GM21390 (cell line): ENCODE measurements at regions not wholly inside any gene's neighbourhood (a gene's known extent, or its start where the extent isn't known, plus 50 kb on each side); places are given as distances from the start of the nearest gene placed in this dataset.
"Not testable (repeated sequence)": the region's sequence is repeated elsewhere in the genome, so short reads cannot be mapped to it uniquely, and the experiment has no call there.

ENCODE experiments used
- ATAC-seq: cut with Tn5 transposase; IDR thresholded peaks from one replicate; pipeline ENCODE4 v1.9.1; 2021; ENCODE audit not compliant: unreplicated experiment

DNA sequence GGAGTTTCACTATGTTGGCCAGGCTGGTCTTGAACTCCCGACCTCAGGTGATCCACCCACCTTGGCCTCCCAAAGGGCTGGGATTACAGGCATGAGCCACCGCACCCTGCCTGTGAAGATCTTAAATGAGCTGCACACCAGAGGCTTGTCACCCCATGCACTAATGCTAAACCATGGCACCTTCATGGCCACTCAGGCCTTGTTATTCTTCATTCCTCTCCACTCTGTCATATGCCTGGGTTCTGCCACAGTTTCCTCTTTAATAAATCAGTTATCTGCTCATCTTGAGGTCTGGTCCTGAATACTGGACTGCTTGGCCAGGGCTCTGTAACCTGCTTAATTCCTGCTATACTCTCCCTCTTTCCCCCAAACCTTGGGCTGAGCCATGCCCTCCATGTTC lies 104.3 kb upstream of the FOXN2 start:
- ATAC-seq = no peak

DNA sequence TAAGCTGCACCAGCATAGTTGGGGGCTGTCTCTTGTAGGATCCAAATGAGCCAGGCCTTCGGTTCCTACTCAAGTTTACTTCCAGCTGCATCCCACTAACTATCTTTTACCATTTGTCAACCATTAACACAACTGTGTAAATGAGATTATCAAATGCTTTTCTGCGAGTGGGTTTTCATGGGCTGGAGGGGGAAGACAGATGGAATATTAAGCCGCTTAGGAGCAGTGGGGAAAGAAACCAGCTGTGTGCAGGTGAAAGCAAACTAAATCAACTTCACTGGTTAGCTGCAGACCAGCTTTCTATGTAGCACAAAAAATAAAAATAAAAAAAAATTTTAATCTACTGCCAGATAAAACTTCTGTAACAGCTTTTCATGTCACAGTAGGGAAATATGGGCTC lies 100.8 kb upstream of the FOXN2 start:
- no peak for ATAC-seq

DNA sequence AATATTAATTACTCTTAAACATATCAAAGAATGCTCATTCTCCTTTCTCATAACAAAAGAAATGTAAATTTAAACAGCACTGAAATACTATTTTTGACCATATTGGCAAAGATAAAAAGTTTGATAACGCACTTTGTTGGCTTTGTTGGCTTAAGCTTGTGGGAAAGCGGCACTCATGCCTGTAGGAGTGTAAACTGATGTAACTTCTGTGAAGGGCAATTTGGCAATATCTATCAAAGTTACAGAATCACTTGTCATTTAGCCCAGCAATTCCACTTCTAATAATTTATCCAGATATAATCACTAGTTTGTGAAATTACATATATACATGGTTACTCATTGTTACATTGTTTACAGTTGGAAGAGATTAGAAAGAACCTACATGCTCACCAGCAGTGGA lies 96.3 kb upstream of the FOXN2 start:
- ATAC-seq = no peak

DNA sequence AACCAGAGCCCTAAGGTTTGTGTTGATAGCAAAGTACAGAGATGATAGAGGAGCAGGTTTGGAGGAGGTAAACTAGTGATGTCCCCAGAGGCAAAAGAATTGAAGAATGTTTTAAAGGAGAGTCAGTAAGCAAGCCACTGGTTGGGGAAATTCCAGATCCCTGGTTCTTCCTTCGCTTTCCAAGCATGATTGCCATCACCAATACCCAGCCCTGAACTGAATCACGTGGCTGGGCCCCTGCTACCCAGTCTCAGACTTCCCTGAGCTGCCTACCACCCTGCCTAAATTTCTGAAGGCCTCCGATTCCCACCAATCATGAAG lies 95.3 kb upstream of the FOXN2 start:
- no peak for ATAC-seq

DNA sequence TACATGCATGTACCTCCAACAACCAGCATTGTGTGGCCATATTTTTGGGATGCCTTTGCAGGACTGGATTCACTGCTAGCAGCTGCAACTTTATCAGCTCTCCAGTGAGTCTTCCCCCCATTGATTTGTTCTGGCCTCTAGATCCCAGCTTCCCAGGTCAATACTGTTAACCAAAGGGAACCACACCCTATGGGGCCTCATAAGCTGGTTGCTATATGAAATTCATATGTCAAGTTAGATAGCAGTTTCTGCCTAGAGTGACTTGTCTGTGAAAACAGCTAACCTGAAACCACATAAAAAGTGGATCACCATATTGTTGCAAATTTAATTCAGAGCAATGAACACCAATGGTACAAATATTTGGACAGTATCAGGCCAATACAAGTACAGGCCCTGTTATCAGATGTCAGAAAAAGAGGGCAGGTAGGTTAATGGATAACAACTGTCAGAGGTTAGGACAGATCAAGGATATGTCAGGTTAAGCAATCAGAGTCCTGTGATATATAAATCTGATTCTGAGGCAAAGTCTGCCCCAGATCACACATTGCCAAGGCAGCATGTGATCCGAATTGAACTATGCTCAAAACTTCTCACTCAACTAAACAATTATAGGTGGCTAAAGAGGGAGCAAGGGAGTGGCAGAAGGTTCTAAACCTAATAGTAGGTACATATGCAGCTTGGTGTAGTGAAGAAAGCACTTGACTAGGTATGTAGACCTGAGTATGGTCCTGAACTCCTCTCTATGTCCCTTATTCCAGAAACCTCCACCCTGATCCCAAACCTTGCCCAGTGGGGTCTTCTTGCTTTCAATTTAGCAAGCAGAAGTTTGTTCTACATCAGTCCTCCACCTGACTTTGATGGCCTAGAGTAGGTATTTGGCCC lies 94.7 kb upstream of the FOXN2 start:
- no peak for ATAC-seq

DNA sequence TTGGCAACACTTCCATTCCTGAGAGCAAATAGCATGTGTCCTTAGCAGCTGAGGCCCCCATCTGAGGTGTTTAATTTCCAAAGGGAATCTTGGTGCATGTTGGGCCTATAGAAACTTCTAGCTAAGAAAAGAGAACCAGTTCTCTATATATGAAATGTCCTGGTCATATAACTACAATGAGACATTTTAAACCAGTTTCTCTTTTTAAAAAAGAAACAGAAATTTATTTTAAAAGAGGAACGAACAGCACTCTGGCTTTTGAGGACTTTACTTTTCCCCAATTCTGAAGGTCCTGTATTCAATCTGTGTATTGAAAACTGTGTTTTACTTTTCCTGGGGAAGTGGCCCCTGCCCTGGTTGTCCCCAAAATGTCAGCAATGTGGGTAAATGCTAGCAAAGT lies 94.0 kb upstream of the FOXN2 start:
- no peak for ATAC-seq

DNA sequence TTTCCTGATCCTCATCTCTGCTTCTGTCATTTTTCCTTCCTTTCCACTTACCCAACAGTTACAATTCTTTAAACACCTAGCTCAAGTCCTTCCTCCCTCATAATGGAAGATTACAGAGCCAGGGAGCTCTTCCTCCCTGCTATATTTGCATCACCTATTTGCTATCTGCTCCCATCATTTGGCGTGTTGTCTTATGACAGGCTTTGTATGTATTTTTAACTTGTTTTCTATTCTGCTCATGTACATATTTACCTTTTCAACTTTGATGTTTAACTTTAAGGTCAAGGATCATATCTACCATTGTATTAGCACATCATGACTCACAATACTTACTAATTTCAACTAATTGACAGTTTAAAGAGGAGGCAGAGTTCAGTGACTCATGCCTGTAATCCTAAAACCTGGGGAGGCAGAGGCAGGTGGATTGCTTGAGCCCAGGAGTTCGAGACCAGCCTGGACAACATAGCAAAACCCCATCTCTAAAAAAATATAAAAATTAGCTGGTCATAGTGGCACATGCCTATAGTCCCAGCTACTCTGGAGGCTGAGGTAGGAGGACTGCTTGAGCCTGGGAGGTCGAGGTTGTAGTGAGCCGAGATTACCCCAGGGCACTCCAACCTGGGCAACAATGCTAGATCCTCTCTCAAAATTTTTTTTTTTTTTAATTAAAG lies 92.5 kb upstream of the FOXN2 start:
- no peak for ATAC-seq

DNA sequence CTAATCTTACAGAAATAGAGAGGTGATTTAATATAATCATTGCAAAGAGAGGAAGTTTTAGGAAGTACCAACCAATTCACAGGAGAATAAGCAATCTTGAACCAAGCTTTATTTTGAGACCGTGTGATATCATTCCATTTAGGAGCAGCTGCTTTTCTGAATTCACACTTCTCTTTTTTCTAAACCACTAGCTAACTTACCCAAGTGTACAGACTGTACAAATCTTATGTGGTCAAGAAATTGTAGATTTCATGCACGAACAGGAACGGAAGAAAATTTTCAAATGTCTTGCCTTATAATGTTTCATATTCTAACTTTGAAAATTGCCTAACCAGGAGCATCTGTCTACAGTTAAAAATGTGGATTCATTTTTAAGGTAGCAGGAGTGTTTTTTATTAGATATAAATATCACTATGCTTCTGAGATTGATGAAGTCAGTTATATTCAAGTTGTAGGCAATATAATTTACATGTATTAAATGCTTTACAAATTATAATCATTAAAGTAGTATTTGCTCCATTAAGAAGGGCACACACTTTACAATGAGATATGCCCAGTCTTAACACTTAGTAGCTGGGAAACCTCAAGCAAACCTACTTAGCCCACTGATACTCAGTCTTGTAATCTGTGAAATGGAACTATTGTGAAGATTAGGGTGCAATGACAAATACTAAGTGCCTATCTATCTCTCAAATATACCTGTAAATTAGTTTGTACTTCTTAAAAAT lies 86.7 kb upstream of the FOXN2 start:
- peak; percentile 79 for ATAC-seq

DNA sequence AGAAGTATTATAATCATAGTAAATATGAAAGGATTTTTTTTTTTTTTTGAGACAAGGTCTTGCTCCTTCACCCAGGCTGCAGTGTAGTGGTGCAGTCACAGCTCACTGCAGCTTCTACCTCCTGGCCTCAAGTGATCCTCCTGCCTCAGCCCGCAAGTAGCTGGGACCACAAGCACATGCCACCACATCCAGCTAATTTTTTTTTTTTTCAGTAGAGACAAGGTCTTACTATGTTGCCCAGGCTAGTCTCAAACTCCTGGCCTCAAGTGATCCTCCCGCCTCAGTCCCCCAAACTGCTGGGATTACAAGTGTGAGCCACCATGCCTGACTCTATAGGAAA lies 86.2 kb upstream of the FOXN2 start:
- ATAC-seq = peak; percentile 63

DNA sequence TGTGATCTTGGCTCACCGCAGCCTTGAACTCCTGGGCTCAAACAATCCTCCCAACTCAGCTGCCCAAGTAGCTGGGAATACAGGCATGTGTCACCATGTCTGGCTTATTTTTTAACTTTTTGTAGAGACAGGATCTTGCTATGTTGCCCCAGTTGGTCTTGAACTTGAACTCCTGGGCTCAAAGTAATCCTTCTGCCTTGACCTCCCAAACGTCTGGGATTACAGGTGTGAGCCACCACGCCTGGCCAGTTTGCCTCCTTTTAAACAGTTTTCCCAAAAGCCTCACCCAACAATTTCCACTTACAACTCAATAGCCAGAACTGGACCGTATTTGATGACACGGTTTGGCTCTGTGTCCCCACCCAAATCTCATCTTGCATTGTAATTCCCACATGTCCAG lies 85.4 kb upstream of the FOXN2 start:
- no peak for ATAC-seq

DNA sequence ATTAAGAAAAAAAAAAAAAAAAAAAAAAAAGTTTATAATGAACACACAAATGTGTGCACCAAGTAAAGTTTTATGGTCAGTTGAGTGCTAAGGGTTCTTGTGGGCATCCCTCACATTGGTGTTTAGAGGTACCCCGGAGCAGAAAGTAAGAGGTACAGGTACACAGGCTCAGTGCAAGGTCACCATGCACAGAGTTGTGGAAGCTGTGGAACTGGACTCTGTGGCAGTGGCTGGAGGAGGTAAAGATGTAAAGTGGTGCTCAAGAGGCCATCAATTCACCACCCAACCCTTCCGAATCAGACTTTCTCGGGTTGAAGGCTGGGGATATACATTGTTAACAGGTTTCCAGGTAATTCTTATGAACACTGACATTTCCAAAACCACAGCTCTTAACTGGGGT lies 83.6 kb upstream of the FOXN2 start:
- no peak for ATAC-seq

DNA sequence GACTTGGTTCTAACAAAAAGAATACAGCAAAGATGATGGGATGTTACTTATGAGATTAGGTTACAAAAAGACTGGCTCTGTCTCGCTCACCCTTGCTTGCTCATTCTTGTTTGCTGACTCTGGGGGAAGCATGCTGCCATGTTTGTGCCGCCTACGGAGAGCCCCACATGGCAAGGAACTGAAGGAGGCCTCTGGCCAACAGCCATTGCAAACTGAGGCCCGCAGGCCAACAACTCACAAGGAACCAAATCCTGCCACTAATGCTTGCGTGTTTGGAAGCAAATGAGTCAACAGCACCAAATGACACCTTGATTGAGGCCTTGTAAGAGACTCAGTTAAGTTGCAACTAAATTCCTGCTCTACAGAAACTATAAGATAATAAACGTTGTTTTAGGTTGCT lies 82.1 kb upstream of the FOXN2 start:
- ATAC-seq = no peak

DNA sequence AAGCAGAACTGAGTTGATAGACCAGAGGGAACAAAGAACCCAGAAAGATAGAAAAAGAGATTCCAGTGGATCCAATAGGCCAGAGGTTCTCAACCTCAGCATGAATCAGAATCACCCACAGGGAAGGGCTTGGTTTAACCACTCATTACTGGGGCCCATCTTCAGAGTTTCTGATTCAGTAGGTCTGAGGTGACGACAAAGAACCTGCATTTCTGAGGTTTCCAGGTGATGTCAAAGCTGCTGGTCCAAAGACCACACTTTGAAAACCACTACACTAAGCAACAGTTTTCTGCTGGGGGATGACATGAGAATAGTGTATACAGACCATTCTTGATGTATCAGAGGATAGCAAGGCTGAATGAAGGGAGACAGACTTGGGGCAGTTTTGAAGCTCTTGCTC lies 81.5 kb upstream of the FOXN2 start:
- no peak for ATAC-seq

DNA sequence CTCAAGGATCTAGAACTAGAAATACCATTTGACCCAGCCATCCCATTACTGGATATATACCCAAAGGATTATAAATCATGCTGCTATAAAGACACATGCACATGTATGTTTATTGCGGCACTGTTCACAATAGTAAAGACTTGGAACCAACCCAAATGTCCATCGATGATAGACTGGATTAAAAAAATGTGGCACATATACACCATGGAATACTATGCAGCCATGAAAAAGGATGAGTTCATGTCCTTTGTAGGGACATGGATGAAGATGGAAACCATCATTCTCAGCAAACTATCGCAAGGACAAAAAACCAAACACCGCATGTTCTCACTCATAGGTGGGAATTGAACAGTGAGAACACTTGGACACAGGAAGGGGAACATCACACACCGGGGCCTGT lies 80.7 kb upstream of the FOXN2 start:
- ATAC-seq = not testable (repeated sequence)

DNA sequence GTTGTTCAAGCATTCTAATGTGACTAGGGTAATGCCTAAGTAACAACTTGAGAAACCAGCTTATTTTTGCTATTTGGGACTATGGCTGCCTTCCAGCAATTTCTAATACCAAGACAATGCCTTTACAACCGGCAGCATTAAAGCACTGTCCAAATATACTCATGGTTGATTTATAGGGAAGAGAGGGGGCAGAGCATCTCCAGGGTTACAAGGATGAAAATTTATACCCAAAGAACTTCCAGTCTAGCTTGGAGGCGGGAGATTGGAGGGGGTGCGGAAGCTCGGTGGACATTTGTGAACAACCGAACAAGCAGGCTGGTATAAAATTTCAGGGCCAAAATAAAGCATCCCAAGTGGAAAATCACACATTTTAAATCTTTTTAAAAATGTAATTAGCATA lies 79.4 kb upstream of the FOXN2 start:
- no peak for ATAC-seq

DNA sequence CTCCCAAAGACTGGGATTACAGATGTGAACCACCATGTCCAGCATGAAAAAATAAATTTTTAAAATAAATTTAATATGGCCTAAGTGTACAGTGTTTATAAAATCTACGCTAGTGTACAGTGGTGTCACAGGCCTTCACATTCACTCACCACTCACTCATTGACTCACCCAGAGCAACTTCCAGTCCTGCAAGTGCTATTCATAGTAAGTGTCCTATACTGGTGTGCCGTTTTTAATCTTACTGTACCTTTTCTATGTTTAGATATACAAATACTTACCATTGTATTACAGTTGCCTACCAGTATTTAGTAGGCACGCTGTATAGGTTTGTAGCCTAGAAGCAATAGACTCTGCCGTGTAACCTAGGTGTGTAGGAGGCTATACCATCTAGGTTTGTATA lies 76.1 kb upstream of the FOXN2 start:
- ATAC-seq = no peak

DNA sequence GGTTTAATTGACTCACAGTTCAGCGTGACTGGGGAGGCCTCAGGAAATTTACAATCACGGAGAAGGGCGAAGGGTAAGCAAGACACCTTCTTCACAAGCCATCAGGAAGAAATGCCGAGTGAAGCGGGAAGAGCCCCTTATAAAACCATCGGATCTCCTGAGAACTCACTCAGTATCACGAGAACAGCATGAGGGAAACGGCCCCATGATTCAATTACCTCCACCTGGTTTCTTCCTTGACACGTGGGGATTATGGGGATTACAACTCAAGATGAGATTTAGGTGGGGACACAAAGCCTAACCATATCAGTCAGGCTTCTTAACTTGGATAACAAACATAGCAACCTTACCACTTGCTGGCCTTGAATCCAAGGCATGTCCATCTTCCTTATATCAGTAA lies 73.6 kb upstream of the FOXN2 start:
- no peak for ATAC-seq

DNA sequence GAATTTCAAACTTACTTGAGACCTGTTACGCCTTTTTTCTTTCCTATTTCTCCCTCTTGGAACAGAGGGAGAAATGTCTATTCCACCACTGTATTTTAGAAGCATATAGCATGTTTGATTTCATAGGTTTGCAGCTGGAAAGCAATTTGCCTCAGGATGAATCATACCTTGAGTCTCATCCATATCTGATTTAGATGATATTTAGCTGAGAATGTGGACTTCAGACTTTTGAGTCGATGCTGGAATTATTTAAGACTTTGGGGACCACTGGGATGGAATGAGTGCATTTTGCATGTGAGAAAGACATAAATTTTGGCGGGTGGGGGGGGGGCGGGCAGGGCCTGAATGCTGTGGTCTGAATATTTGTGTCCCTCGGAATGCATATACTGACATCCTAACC lies 67.3 kb upstream of the FOXN2 start:
- ATAC-seq = no peak

DNA sequence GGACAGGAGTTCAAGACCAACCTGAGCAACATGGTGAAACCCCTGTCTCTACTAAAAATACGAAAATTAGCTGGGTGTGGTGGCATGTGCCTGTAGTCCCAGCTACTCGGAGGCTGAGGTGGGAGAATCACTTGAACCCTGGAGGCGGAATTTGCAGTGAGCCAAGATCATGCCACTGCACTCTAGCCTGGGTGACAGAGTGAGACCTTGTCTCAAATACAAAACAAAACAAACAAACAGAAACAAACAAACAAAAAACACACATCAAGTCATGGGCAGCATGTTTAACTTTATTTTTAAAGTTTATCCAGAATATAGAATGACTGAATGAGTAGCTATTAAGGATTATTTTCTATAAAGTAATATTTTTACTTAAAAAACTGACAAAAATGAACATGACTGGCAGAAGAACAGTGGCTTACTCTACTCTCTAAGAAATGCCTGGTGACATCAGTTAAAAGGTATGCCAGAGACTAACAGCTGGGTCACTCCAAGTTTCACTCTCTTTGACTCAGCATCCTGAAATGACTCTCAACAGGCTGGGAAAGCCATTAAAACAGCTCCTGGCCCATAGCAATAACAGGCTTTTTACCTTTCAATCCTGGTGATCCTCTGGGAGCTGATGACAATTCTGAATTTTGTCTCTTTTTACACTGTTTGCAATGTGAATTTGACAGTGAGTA lies 66.1 kb upstream of the FOXN2 start:
- peak; percentile 77 for ATAC-seq

DNA sequence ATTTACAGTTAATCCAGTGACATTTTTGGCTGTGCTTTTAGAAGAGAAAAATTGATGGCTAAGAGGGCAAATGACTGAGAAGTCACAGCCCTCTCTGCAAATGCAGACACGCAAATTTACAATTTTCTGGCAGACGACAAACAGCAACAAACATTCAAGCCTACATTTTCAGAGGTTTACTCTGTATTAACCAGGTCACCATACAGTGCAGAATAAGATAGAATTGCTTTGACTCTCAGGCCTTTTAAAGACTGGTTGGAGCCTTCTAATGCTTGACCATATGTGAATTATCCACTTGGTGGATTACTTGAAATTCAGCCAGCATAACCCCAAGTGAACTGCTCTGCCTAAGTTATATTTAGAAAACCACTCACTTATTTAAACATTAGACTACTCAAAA lies 65.5 kb upstream of the FOXN2 start:
- ATAC-seq = no peak

DNA sequence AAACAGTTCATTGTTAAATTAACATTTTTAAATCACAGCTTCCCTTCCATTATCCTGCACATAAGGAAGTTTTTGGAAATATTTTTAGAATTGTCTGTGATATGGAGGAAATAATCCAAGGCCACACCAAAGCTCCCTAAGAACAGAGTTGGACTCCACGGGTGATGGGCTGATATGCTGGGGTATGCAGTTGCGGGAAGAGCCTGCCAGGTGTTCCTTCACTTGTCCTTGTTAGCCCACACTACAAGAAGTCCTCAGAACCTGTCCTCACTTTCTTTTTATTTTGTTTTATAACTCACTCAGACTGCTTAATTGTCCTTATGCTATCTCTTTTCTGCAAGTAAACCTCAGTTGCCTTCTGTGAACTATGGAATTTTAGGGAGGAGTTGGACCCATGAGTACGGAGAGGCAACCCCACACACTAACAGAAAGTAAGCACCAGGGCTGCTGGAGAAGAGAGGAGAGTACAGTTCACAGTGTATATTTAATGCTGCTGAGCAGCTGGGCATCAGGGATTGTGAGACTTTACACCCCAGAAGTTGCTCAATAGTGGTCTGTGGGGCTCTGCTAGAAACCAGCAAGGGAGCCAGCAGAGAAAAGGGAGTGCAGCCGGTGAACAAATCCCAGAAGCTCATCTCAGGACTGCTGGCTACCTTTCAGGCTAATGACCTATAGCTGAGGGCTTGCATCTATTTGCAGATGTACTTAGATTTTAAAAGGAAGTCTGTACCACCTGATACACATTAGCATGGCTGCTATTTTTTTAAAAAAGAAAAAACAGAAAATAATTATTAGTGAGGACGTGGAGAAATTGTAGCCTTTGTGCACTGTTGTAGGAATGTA lies 64.6 kb upstream of the FOXN2 start:
- ATAC-seq = no peak
